DMS53 treated with DMSO at 0.1 percent for 48 hours (cell line): ENCODE measurements at regions not wholly inside any gene's neighbourhood (a gene's known extent, or its start where the extent isn't known, plus 50 kb on each side); places are given as distances from the start of the nearest gene placed in this dataset.
"Not testable (repeated sequence)": the region's sequence is repeated elsewhere in the genome, so short reads cannot be mapped to it uniquely, and the experiment has no call there.

ENCODE experiments used
- DNase-seq: peaks from one replicate; lab custom pipeline; 2025; ENCODE audit not compliant: unreplicated experiment; lab: John Stamatoyannopoulos, UW

DNA sequence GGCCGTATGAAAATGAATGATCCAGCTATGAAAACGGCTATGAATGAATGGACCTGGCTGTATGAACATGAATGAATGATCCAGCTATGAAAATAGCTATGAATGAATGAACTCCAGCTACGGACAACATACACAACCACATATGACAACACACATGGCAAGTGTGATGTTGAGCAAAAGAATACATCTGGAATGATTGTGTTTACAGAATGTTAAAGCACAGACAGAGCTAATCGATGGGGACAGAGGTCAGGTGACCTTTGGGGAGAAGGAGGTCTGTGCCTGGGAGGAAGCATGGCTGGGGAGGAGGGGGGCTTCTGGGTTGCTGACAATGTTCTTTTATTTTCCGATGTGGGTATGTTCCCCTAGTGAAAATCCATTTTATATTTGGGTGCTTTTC, 174.0 kb upstream of the WSCD1 start:
- DNase-seq = no peak

DNA sequence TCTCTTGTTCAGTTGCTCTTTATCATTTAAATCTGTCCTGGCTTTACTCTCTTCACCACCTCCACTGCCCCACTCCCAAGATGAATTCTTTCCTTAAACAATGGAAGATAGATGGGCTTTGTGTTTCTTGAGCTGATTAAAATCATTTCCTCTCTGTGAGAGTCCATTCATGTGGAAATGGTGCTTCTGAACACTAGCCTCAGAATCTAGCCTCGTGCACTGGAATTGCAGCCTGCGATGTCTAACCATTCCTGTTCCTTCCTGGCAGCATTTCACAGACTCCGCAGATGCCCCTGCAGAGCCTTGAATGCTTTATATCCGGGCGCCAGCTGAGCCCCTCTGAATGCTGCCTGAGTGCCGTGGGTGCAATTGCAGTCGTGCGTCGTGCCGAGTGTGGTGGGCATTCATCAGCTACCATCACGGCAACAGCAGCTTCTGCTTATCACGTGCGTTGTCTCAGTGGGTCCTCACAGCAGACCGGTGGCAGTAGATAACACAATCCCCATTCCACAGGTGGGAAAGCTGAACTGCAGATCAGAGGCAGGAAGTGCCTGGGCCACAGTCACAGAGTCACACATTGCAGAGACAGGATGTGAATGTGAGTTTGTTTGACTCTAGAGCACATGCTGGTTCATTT, 172.8 kb upstream of the WSCD1 start:
- no peak for DNase-seq

DNA sequence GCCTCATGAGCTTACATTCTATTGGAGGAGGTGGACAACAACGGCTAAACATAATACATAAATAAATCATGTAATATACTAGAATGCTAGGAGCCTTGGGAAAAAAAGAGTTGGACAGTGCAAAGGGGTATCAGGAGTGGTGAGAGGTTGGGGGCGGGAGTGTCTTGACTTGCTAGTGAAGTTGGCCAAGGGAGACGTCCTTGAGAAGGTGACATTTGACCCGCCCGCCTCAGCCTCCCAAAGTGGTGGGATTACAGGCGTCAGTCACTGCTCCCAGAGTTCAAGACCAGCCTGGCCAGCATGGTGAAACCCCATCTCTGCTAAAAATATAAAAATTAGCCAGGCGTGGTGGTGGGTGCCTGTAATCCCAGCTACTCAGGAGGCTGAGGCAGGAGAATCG, 172.2 kb upstream of the WSCD1 start:
- DNase-seq = not testable (repeated sequence)

GRCh38 chr17:5898406-5898805, 171.8 kb upstream of the WSCD1 start:
- DNase-seq = no peak

- DNase-seq = no peak
Measured at GRCh38 chr17:5899496-5900195, 170.5 kb upstream of the WSCD1 start.

GRCh38 chr17:5901731-5902130, 168.4 kb upstream of the WSCD1 start:
- DNase-seq = no peak

GRCh38 chr17:5902181-5903140, 167.7 kb upstream of the WSCD1 start:
- no peak for DNase-seq

DNA sequence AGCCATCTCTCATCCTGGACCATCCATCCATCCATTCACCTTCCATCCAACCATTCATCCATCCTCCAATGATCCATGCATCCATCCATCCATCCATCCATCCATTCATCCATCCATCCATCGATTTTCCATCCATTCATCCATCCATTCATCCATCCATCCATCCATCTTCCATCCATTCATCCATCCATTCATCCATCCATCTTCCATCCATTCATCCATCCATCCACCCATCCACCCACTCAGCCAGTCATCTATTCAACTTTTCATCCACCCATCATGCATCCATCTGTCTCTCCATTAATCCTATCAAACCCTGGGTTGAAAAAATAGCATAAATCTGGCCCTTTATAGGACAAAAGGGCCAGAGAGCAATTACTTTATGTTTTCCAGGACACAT, 158.3 kb upstream of the WSCD1 start:
- DNase-seq = no peak

DNA sequence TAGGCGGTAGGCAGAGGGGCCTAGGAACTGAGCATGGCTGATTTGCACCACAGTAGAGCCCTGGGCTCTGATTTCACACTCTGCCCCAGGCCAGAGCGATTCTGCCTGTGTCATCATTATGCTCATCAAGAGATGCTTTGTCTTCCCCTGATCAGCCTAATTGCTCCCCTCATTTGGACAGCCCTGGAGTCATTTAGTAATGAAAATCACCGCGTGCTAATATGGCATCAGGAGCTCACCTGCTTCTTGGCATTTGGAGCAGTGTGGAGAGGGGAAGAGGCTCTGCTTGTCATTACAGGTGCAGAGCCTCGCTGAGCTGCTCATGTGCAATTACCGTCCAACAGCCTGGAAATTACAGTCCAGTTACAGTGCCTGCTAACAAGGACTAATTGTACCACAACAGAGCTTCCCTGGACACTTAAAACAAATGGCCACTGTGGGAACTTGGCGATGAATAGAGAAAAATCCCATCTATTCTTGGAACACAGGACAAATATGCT, 157.1 kb upstream of the WSCD1 start:
- DNase-seq = no peak

GRCh38 chr17:5913641-5914040, 156.5 kb upstream of the WSCD1 start:
- no peak for DNase-seq

- DNase-seq = no peak
Measured at GRCh38 chr17:5915337-5915736, 154.8 kb upstream of the WSCD1 start.

GRCh38 chr17:5919089-5919488, 151.1 kb upstream of the WSCD1 start:
- DNase-seq = no peak

DNA sequence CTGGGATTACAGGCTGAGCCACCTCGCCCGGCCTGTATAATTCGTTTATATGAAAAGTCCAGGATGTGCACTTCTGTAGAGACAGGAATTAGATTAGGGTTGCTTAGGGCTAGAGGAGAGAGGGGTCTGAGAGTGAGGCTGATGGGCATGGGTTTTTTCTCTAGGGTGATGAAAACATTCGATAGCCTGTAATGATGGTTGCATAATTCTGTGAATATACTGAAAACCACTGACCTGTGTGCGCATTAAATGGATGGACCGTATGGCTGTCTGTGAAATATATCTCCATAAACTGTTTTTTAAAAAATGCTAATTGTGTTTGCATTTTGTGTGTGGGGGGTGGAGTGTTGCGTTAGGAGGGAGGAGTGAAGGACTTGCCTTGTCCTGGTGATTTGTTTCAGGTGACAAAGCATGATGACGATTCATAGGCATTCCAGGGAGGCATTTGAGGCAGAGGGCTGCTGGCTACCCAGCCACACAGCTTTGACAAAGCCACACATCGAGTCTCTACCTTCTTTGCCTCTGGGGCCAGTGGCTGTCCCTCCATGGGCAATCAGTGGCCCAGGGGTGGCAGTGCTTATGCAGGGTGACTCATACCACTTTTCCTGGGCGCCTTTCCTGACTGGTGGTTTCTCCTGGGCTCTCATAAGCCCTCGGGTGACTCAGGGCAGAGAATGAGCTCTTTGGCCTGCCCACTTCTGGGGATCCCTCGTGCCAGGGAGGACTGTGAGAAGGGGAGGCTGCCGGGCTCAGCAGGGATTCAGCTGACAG, 148.5 kb upstream of the WSCD1 start:
- no peak for DNase-seq

DNA sequence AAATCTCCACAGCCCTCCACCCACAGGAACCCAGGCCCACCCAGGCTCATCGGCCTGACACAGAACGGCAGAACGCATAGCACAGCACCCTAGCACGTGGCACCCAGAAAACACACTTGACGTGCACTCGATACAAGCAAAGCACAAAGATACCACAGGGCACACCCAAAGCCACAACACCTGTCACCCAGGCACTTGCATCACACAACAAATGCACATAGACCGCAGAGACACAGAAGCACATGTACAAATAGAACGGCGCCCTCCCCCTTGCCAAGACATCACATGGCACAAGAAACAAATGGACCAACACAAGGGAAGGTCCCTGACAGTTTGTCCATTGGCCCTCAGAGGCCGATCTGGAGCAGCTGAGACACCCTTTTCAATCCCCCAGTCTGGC, 147.7 kb upstream of the WSCD1 start:
- no peak for DNase-seq

DNA sequence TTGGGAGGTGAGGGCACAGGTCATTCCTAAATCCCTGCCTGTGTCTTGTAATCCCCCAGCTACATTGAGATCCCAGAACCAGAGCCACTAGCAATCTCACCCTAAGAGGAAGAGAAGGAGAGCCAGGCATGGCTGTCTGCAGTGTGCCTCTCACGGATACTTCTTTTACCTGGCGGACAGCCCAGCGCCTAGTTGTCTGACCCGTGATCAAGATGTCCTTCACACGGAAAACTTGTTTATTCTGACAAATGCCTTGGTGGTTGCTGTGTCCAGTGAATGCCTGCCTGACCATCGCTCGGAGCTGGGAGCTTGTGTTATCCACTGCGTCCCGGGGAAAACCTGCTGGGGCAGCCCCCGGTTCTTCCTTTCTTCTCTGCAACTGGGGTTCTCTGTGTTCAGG, 140.5 kb upstream of the WSCD1 start:
- DNase-seq = no peak

- not testable (repeated sequence) for DNase-seq
Measured at GRCh38 chr17:5930555-5930954, 139.6 kb upstream of the WSCD1 start.

DNA sequence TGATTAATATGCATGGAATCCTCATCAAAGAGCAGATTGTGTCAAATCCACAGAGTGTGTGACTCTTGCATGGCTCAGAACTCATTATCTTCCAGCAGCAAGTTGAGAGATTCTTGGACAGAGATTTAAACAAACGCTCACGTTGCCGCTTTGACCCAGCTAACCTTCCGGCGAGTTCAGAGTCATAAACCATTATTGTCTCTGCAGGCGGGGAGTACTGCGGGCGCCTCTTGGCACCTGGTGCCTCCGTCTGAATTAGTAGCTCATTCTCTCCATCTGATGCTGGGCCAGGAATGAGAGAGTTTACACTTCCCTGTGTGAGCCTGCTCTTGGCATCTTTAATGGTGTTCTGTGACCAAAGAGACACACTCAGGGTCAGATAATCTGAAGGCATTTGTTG, 138.6 kb upstream of the WSCD1 start:
- no peak for DNase-seq

DNA sequence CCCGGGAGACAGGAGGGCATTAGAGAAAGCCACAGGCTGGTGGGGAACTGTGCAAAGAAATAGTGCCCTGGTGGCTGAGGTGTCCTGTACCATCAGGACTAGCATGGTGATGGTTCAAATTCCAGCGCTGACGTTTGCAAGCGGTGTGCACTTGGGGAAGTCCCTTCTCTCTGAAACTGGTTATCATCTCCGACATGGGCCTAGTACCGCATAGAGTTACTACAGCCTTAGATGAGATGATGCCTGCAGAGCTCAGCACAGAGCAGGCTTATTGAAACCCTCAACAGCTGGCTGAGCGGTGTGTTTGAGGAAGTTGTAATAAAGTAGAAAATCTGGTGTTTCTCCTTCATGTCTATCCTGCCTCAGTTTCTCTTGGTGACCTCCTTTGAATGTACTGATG, 136.7 kb upstream of the WSCD1 start:
- DNase-seq = no peak

- no peak for DNase-seq
Measured at GRCh38 chr17:5941258-5941657, 128.9 kb upstream of the WSCD1 start.

GRCh38 chr17:5942687-5943086, 127.5 kb upstream of the WSCD1 start:
- no peak for DNase-seq

DNA sequence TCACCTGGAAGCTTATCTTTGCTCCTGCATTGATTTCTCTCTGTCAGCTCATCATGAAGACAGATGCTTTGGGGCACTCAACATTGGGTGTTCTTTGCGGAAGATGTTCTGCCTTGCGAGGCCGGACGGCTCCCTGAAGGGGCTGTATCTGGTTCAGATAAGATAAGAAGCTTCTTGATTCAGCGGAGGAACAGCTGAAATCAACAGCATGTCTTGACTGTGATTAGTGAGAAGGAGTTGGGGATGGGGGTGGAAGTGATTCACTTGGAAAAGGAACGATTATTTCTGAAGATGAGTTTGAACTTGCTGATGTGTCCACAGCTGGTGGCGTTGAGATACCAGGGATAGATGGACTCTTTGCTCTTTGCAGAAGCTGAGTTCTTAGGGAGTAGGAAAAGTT, 126.9 kb upstream of the WSCD1 start:
- DNase-seq = no peak
